HG03175 (cell line): ENCODE measurements at regions not wholly inside any gene's neighbourhood (a gene's known extent, or its start where the extent isn't known, plus 50 kb on each side); places are given as distances from the start of the nearest gene placed in this dataset.

ENCODE experiments used
- ATAC-seq: cut with Tn5 transposase; IDR thresholded peaks from one replicate; pipeline ENCODE4 v1.9.1; 2021; ENCODE audit warnings: mild to moderate bottlenecking, moderate library complexity; ENCODE audit not compliant: unreplicated experiment

DNA sequence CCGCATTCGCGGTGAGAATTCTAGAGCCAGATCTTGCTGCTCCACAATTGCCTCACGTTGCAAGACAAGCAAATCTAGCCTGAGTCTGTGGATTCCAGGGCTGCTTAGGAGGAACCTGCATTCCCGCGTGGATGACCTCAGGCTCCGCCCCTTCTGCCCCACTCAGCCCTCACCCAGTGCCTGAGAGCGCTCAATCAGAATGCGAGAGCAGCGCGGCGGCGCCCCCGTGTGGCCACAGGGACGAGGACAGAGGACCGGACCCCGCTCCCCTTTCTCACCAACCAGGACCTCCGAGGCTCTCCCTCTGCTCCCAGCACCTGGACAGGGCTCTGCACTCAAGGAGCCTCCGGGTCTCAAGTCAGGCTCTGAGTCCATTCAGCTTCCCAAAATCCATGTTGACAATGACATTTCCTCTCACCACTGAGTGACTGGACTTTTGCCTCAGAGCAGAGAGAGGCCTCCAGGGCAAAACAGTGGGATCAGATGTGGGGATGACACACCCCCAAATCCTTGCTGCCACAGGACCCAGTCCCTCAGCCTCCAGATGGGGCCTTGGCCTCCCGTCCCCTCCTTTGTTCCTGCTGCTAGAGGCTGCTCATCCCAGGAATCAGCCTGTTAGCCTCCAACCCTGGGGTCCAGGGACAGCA, 52.0 kb downstream of the RPP21 start:
- ATAC-seq, result peak; percentile 57

DNA sequence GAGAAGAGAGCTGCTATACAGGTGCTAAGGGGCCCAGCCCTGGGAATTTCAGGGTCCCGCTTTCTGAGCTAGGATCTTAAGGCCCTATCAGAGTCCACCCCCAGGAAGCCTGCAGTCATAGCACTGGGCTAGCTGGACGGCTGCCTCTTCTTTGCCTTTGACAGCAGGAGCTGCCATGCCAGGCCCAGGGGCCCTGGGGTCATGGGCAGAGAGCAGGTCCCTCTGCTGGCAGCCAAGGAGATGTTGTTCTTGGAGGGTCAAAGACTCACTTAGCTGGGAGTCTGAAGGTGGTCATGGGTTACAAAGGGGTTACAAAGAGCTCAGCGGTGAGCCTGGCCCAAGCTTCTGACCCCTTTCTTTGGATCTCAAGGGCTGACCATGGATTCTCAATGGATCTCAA, 52.7 kb downstream of the RPP21 start:
- no peak for ATAC-seq

DNA sequence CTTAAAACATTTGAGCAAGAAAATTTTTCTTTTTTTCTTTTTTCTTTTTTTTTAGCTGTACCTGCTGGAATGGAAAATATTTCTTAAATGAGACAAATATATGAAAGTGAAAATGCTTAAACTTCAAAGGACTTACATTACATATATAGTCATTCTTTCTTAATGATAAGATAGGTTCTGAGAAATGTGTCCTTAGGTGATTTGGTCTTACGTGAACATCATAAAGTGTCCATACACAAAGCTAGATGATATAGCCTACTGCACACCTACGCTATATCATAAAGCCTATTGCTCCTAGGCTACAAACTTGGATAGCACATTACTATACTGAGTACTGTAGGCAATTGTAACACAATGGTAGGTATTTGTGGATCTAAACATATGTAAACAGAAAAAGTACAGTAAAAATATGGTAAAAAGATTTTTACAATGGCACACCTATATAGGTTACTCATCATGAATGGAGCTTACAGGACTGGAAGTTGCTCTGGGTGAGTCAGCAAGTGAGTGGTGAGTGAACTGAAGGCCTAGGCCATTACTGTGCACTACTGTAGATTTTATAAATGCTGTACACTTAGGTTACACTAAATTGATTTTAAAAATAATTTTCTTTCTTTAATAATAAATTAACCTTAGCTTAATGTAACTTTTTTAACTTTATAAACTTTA, 54.6 kb downstream of the RPP21 start:
- no peak for ATAC-seq

DNA sequence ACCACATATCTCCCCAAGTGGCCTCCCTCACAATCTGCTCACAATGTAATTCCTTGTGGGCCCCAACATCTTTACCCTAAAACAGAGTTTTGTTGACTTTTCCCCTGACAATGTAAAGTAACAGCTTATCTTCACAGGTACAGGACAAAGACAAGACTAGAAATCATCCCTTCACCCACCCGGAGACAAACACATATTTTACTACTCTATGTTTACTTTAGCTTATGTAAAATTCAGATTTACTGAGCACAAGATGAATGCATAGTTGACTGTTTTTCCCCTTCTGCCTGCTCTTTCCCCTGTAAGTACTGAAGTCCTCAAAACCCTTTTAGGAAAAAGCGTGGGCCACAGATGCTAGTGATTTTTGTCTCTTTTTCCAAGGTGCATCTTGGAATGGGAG, 61.0 kb downstream of the RPP21 start:
- no peak for ATAC-seq

DNA sequence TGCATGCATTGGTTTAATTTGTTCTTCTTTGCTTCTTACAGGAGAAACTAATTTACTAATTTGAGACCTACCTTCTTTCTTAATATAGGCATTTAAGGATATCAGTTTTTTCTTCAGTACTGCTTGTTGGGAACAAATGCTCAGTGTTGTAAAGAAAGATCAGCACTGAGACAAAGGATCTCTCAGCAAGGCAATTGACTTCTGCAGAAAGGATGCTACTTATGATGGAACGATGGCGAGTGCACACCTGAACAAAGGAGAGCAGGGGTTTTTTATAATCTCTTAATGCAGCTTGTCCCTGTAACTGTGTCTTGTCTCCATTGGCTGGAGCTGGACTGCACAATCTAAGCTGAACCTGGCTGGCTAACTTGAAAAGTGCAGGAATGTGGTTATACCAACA, 64.2 kb downstream of the RPP21 start:
- ATAC-seq, result no peak

DNA sequence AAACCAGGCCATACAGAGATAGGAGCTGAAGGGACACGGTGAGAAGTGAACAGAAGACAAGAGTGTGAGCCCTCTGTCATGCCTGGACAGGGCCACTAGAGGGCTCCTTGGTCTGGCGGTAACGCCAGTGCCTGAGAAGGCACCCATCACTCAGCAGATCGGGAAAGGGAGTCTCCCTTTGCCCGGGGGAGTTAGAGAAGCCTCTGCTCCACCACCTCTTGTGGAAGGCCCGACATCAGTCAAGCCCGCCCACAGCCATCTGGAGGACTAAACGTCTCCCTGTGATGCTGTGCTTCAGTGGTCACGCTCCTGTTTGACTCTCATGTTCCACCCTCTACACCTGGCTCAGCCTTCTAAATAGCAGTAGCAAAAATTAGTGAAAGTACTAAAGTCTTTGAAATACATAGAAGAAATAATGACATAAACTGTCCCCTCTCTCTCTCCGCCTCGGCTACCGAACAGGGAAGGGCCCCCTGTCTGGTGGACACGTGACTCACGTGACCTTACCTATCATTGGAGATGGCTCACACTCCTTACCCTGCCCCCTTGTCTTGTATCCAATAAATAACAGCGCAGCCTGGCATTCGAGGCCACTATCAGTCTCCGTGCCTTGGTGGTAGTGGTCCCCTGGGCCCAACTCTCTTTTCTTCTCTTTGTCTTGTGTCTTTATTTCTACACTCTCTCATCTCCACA, 66.7 kb downstream of the RPP21 start:
- ATAC-seq, result no peak

DNA sequence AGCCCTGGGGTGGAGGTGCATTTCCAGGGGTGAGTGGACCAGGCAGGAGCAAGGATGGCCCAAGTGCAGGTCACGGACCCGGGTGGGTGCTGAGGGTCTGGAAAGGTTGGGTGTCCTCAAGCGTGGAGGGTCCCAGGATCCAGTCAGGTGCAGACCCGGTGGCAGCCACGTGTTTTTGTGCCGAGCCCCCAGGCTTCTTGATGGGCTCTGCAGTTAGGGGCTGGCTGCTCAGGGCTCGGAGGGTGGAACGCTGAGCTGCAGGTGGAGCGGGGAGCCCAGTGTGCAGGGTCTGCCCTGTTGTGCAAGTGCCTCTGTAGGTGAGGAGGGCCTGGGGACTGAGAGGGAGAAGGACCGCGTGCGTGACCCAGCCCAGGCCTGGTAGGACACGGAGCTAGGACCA, 70.9 kb upstream of the HLA-E start:
- no peak for ATAC-seq

DNA sequence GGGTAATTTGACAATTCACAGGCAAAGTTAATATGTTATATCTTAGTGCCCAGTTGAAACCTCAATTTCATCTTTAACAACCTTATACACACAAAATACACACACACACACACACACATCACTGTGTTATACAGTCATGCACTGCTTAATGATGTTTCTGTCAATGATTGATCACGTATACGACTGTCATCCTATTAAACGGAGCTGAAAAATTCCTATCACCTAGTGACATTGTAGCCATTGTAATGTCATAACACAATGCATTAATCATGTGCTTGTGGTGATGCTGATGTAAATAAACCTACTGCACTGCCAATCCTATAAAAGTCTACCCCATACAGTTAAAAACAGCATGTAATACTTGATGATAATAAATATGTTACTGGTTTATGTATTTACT, 64.8 kb upstream of the HLA-E start:
- no peak for ATAC-seq
